Endothelial cell of umbilical vein (primary cell): ENCODE measurements at regions not wholly inside any gene's neighbourhood (a gene's known extent, or its start where the extent isn't known, plus 50 kb on each side); places are given as distances from the start of the nearest gene placed in this dataset.

Experiments
- BruUV-seq: library from RNA; stranded (reverse); fragments of 400-500 nt; replicated peaks from 2 replicates; lab custom pipeline; 2021; lab: Mats Ljungman, UMichigan
- CTCF ChIA-PET: fragments of 300-600, 350-600 bp; sonication (Branson Sonifier 250); formaldehyde crosslinking; loops from one replicate; lab custom pipeline; 2021; ENCODE audit warnings: antibody characterized with exemption, inconsistent platforms; lab: Charles Lee
- POLR2A ChIA-PET: fragments of 300-600, 350-600 bp; sonication (Branson Sonifier 250); formaldehyde crosslinking; loops from one replicate; lab custom pipeline; 2021; ENCODE audit warnings: antibody characterized with exemption, inconsistent platforms; lab: Charles Lee
- DNase-seq: peaks from one replicate; pipeline ENCODE4 v3.0.0-alpha.2; 2011; ENCODE audit warnings: low read depth, low spot score
- FAIRE-seq: peaks from 2 replicates; lab custom pipeline; 2011; peaks lifted over from hg19 to GRCh38; lab: Jason Lieb, UNC
- H2AFZ ChIP-seq: 2 replicates; pipeline ENCODE4 v1.6.0; 2012; ENCODE audit warnings: low read depth, low read length, control low read depth, inconsistent platforms
- H3K27ac ChIP-seq: 2 replicates; pipeline ENCODE4 v1.5.1; 2011; ENCODE audit warnings: low read depth, mild to moderate bottlenecking, control low read depth, low read length, moderate library complexity; ENCODE audit not compliant: insufficient read depth
- H3K27me3 ChIP-seq, 2 experiments: 2 replicates each; pipeline versions ENCODE4 v1.6.0 to v1.6.1; 2011; ENCODE audit warnings: low read length in 2 of 2, mixed read lengths in 1 of 2; ENCODE audit not compliant: control insufficient read depth in 2 of 2, insufficient read depth in 2 of 2
- H3K36me3 ChIP-seq, 2 experiments: 2 replicates in 1 of 2; 3 replicates in 1 of 2; pipeline ENCODE4 v1.5.1; 2011; ENCODE audit warnings: low read length in 2 of 2, mild to moderate bottlenecking in 1 of 2, moderate library complexity in 1 of 2; ENCODE audit not compliant: control insufficient read depth in 2 of 2, insufficient read depth in 2 of 2; ENCODE audit errors: extremely low read depth in 1 of 2
- H3K4me1 ChIP-seq: 3 replicates; pipeline ENCODE4 v1.5.1; 2011; ENCODE audit warnings: mild to moderate bottlenecking, low read length; ENCODE audit not compliant: control insufficient read depth, insufficient read depth; ENCODE audit errors: extremely low read depth
- H3K4me2 ChIP-seq: 2 replicates; pipeline ENCODE4 v1.6.1; 2011; ENCODE audit warnings: low read length, control low read depth, mixed read lengths; ENCODE audit not compliant: insufficient read depth
- H3K4me3 ChIP-seq, 3 experiments: fragments of 200-600 bp in 1 of 3; sonication (generic), shearing (Covaris generic) in 1 of 3; replicated peaks in 1 of 3; 2 replicates each; pipeline ENCODE4 v1.5.1; 2011 to 2016; ENCODE audit warnings: control low read depth in 3 of 3, low read length in 3 of 3, mild to moderate bottlenecking in 2 of 3, inconsistent platforms in 1 of 3, low read depth in 1 of 3, moderate library complexity in 1 of 3; ENCODE audit not compliant: insufficient read depth in 1 of 3
- H3K79me2 ChIP-seq: 2 replicates; pipeline ENCODE4 v1.6.0; 2012; ENCODE audit warnings: low read length, inconsistent platforms; ENCODE audit not compliant: control insufficient read depth, insufficient read depth
- H3K9ac ChIP-seq: replicated peaks from 2 replicates; pipeline ENCODE3; 2011; ENCODE audit warnings: low read length, control low read depth; ENCODE audit not compliant: insufficient read depth; ENCODE audit errors: extremely low read depth
- H3K9me1 ChIP-seq: replicated peaks from 3 replicates; pipeline ENCODE4 v1.6.0; 2011; ENCODE audit warnings: mild to moderate bottlenecking, low read length; ENCODE audit not compliant: control insufficient read depth, insufficient read depth; ENCODE audit errors: extremely low read depth
- H3K9me3 ChIP-seq: replicated peaks from 2 replicates; pipeline ENCODE4 v1.5.1; 2012; ENCODE audit warnings: low read length, inconsistent platforms; ENCODE audit not compliant: control insufficient read depth, insufficient read depth
- H4K20me1 ChIP-seq: replicated peaks from 2 replicates; pipeline ENCODE3; 2011; ENCODE audit warnings: mild to moderate bottlenecking, low read length; ENCODE audit not compliant: control insufficient read depth, insufficient read depth; ENCODE audit errors: extremely low read depth
- CTCF ChIP-seq, 2 donors: IDR thresholded peaks; 1 replicate in 1 of 2; 2 replicates in 1 of 2; pipeline ENCODE4 v1.5.1; 2011; ENCODE audit warnings: low read length in 2 of 2, mild to moderate bottlenecking in 2 of 2, moderate library complexity in 2 of 2, control low read depth in 1 of 2, inconsistent platforms in 1 of 2, low read depth in 1 of 2; ENCODE audit not compliant: insufficient read depth in 1 of 2; ENCODE audit errors: extremely low read depth in 1 of 2
- EZH2 ChIP-seq: IDR thresholded peaks from 2 replicates; pipeline ENCODE4 v1.6.1; 2012; ENCODE audit warnings: borderline replicate concordance, low read depth, mild to moderate bottlenecking, moderate library complexity, low read length, inconsistent platforms; ENCODE audit not compliant: severe bottlenecking
- FOS ChIP-seq: IDR thresholded peaks from 2 replicates; pipeline ENCODE4 v1.6.1; 2011; ENCODE audit warnings: mild to moderate bottlenecking, low read length, moderate library complexity, borderline replicate concordance; ENCODE audit not compliant: insufficient read depth
- GATA2 ChIP-seq: IDR thresholded peaks from 2 replicates; pipeline ENCODE4 v1.7.0; 2011; ENCODE audit warnings: low read depth, mild to moderate bottlenecking, moderate library complexity, mixed read lengths, low read length; ENCODE audit not compliant: insufficient read length, insufficient read depth
- JUN ChIP-seq: IDR thresholded peaks from 2 replicates; pipeline ENCODE4 v1.6.1; 2011; ENCODE audit warnings: borderline replicate concordance, low read depth; ENCODE audit not compliant: insufficient read length, insufficient read depth
- MAX ChIP-seq: IDR thresholded peaks from 2 replicates; pipeline ENCODE4 v1.6.1; 2011; ENCODE audit not compliant: insufficient read depth, insufficient read length
- MYC ChIP-seq: IDR thresholded peaks from one replicate; pipeline ENCODE4 v1.6.1; 2011; ENCODE audit warnings: mild to moderate bottlenecking, low read depth, low read length
- POLR2A ChIP-seq: IDR thresholded peaks from 2 replicates; pipeline ENCODE4 v1.6.1; 2012; ENCODE audit warnings: low read depth, mild to moderate bottlenecking, control low read depth, low read length
- POLR2AphosphoS5 ChIP-seq: IDR thresholded peaks from 2 replicates; pipeline ENCODE4 v1.6.1; 2012; ENCODE audit warnings: low read depth, mild to moderate bottlenecking, control low read depth, low read length, moderate library complexity; ENCODE audit not compliant: insufficient read depth
- dilution Hi-C: fragments of 300-500 bp; cut with MboI; formaldehyde crosslinking; loops from one replicate; pipeline ENCODE4 v1.15.0; 2019; ENCODE audit warnings: low sequenced_read_pairs; ENCODE audit not compliant: extremely low pct_ligation_motif_present
- intact Hi-C: fragments of 100-400 bp; cut with micrococcal nuclease; formaldehyde crosslinking; loops from one replicate; pipeline ENCODE4 v1.10.0; 2022

GRCh38 chr3:110519071-110519470 lies 552.5 kb upstream of the NECTIN3 start:
- FAIRE-seq = no peak
- dilution Hi-C loops = no loop called here
- no peak for DNase-seq
- no peak overlapping the region for H2AFZ ChIP-seq
- H3K27ac ChIP-seq = no peak overlapping the region
- no peak for TF ChIP-seq GATA2
- TF ChIP-seq MYC = no peak
- no peak for TF ChIP-seq CTCF (IDR thresholded peaks at IDR 0.05; ENCODE audit: extremely low read depth in 1 of 2, insufficient read depth in 1 of 2, low read depth in 1 of 2, low read length in 2 of 2)
- no peak for TF ChIP-seq FOS
- TF ChIP-seq JUN = no peak
- no peak for TF ChIP-seq EZH2
- no peak for TF ChIP-seq POLR2A
- no peak for TF ChIP-seq MAX
- TF ChIP-seq POLR2AphosphoS5 = no peak
- peaks cover 16% of the 10 kb centered on the region for H3K4me1 ChIP-seq
- no peaks in the 10 kb centered on the region for H4K20me1 ChIP-seq
- H3K9me1 ChIP-seq = no peaks in the 10 kb centered on the region
- H3K4me3 ChIP-seq = no peak overlapping the region
- intact Hi-C loops = no loop called here
- no peaks in the 10 kb centered on the region for H3K9me3 ChIP-seq
- BruUV-seq = no TSS peak
- no peaks in the 10 kb centered on the region for H3K79me2 ChIP-seq
- no peaks in the 10 kb centered on the region for H3K27me3 ChIP-seq
- ChIA-PET CTCF (no interaction called here), POLR2A (no interaction called here)
- H3K4me2 ChIP-seq = no peak overlapping the region
- H3K36me3 ChIP-seq = no peaks in the 10 kb centered on the region
- no peak overlapping the region for H3K9ac ChIP-seq
